ENCODE measurements at regions not wholly inside any gene's neighbourhood (a gene's known extent, or its start where the extent isn't known, plus 50 kb on each side); places are given as distances from the start of the nearest gene placed in this dataset.

DNA sequence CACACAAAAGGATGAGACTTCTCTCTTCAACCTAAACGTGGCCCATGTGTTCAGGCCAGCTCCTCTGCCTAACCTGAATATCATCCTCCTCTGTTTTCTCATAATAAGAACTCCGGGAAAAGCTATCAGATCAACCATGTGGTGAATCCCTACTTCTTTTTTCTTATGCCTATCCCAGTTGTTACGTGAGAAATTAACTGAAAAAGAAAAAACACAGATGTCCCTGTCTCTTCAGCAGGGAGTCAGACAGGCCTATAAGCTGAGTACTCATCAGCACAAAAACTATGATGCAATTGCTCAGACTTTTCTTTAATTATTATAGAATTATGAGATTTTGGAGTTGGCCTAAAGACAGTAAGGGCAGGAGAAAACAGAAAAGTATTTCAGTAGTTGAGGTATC lies 613.0 kb upstream of the FSHR start:
- TF ChIP-seq ZSCAN29 (IDR thresholded peaks at IDR 0.05) (no peak), TCF12 (IDR thresholded peaks at IDR 0.05; ENCODE audit: low read depth, low read length) (no peak), POLR2A (IDR thresholded peaks at IDR 0.05; ENCODE audit: low read depth, low read length) (no peak)
